ENCODE measurements at regions not wholly inside any gene's neighbourhood (a gene's known extent, or its start where the extent isn't known, plus 50 kb on each side); places are given as distances from the start of the nearest gene placed in this dataset.

DNA sequence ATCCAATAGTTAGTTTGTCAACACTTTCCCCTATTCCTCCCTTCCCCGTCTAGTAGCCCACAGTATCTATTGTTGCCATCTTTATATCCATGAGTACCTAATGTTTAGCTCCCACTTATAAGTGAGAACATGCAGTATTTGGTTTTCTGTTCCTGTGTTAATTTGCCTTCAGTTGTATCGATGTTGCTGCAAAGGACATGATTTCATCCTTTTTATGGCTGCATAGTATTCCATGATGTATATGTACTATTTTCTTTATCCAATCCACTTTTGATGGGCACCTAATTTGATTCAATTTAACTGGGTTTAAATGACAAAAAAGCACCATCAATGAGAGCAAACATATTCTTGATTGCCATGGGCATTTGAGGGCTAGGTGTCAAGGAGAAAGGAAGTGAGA is 321.5 kb upstream of the TBX18 start:
- no peak overlapping the region for H2AK5ac ChIP-seq (ENCODE audit: low read depth, low read length)

More for the DNA sequence above, 321.5 kb upstream of the TBX18 start:
- no peaks in the 10 kb centered on the region; the same call in 1 of the 2 replicates for H3K27me3 ChIP-seq (ENCODE audit: control insufficient read depth, insufficient read depth, low read length)
- DNase-seq (no peak), ATAC-seq (ENCODE audit: low read depth) (no peak)
- H3K4me1 ChIP-seq (ENCODE audit: control insufficient read depth, insufficient read depth, low read length) = no peaks in the 10 kb centered on the region
- no peak overlapping the region for H2BK5ac ChIP-seq (ENCODE audit: low read depth, low read length, poor library complexity, severe bottlenecking)
- no TSS peak for BruUV-seq (replicated peaks)
- H3K79me1 ChIP-seq (ENCODE audit: low read depth in 1 of 2, low read length in 2 of 2) = no peaks in the 10 kb centered on the region
- no peak overlapping the region for H2BK120ac ChIP-seq (ENCODE audit: low read depth, low read length)
- dilution Hi-C loops (cut with HindIII; ENCODE audit: low sequenced_read_pairs, unreplicated experiment) = no loop called here
- H2AFZ ChIP-seq (replicated peaks; ENCODE audit: low read length, poor library complexity) = no peak overlapping the region
- POLR2A ChIA-PET (ENCODE audit: unreplicated experiment) = no interaction called here
- no peaks in the 10 kb centered on the region for H3K9me3 ChIP-seq (ENCODE audit: control insufficient read depth, insufficient read depth, low read length)
- H3K56ac ChIP-seq (ENCODE audit: extremely low read depth, insufficient read depth, low read length) = no peak overlapping the region
- no peak overlapping the region for H2BK15ac ChIP-seq (ENCODE audit: low read depth, low read length)
- no peak for TF ChIP-seq CHD1 (IDR thresholded peaks at IDR 0.05; ENCODE audit: low read depth, low read length)
- no peak for TF ChIP-seq USF2 (IDR thresholded peaks at IDR 0.05; ENCODE audit: low read depth, low read length)
- no peak for TF ChIP-seq SMC3 (IDR thresholded peaks at IDR 0.05; ENCODE audit: low read depth, low read length)
- no peak for TF ChIP-seq CTCF (conservative IDR thresholded peaks at IDR 0.05; ENCODE audit: low read depth, low read length)
- no peak for TF ChIP-seq NFE2L2 (IDR thresholded peaks at IDR 0.05; ENCODE audit: low read depth, low read length)
- TF ChIP-seq POLR2A (IDR thresholded peaks at IDR 0.05; ENCODE audit: low read depth, low read length) = no peak
- TF ChIP-seq CEBPB (IDR thresholded peaks at IDR 0.05; ENCODE audit: low read depth, low read length) = no peak
- no peak for TF ChIP-seq MAFK (IDR thresholded peaks at IDR 0.05; ENCODE audit: low read depth, low read length)
- TF ChIP-seq BHLHE40 (IDR thresholded peaks at IDR 0.05; ENCODE audit: low read depth, low read length) = no peak
- no peak for TF ChIP-seq MXI1 (IDR thresholded peaks at IDR 0.05; ENCODE audit: borderline replicate concordance, low read depth, low read length)
- TF ChIP-seq RAD21 (IDR thresholded peaks at IDR 0.05; ENCODE audit: low read length) = no peak
- no peak for TF ChIP-seq FOS (IDR thresholded peaks at IDR 0.05; ENCODE audit: low read depth, low read length)
- no peak for TF ChIP-seq RCOR1 (IDR thresholded peaks at IDR 0.05; ENCODE audit: insufficient replicate concordance, low read length)
- TF ChIP-seq, protein P1, sequence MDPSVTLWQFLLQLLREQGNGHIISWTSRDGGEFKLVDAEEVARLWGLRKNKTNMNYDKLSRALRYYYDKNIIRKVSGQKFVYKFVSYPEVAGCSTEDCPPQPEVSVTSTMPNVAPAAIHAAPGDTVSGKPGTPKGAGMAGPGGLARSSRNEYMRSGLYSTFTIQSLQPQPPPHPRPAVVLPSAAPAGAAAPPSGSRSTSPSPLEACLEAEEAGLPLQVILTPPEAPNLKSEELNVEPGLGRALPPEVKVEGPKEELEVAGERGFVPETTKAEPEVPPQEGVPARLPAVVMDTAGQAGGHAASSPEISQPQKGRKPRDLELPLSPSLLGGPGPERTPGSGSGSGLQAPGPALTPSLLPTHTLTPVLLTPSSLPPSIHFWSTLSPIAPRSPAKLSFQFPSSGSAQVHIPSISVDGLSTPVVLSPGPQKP (IDR thresholded peaks at IDR 0.05; ENCODE audit: borderline replicate concordance, low read depth, low read length) = no peak
- TF ChIP-seq RFX5 (IDR thresholded peaks at IDR 0.05; ENCODE audit: low read depth, low read length) = no peak
- TF ChIP-seq MAZ (IDR thresholded peaks at IDR 0.05; ENCODE audit: borderline replicate concordance, low read depth, low read length) = no peak
- no peak overlapping the region for H3K27ac ChIP-seq (ENCODE audit: insufficient read depth, low read length)
- no peak overlapping the region for H3K4ac ChIP-seq (ENCODE audit: low read depth, low read length)
- CTCF ChIA-PET = no interaction called here
- no peaks in the 10 kb centered on the region for H4K20me1 ChIP-seq (ENCODE audit: insufficient read depth, low read length)
- no peak overlapping the region for H3K18ac ChIP-seq (ENCODE audit: low read depth, low read length)
- no peak overlapping the region for H4K91ac ChIP-seq (ENCODE audit: insufficient read depth, low read depth, low read length)
- no peaks in the 10 kb centered on the region for H3K9me1 ChIP-seq (ENCODE audit: insufficient read depth, low read length)
- no peak overlapping the region for H2AK9ac ChIP-seq (replicated peaks; ENCODE audit: low read depth, low read length, poor library complexity)
- no peak overlapping the region for H4K8ac ChIP-seq (ENCODE audit: low read depth in 2 of 2, low read length in 2 of 2)
- H2BK20ac ChIP-seq (ENCODE audit: low read depth, low read length) = no peak overlapping the region
- intact Hi-C loops (cut with micrococcal nuclease) = no loop called here
- no peak overlapping the region for H3K23ac ChIP-seq (ENCODE audit: low read depth, low read length)
- no peak overlapping the region for H4K5ac ChIP-seq (ENCODE audit: low read depth, low read length)
- no peak overlapping the region for H3K14ac ChIP-seq (replicated peaks; ENCODE audit: low read depth, low read length)
- in situ Hi-C loops (cut with MboI; ENCODE audit: low sequenced_read_pairs) = no loop called here
- no CpG with 5 or more reads among the region's 2 CpGs for WGBS, 2 experiments (ENCODE audit: extremely low coverage in 2 of 2, insufficient read length in 1 of 2)
- H3K4me3 ChIP-seq (ENCODE audit: insufficient read depth, low read depth, low read length) = no peak overlapping the region
- no peak overlapping the region for H3K4me2 ChIP-seq (ENCODE audit: low read depth, low read length)
- H3K9ac ChIP-seq (ENCODE audit: low read depth, low read length) = no peak overlapping the region
- no peaks in the 10 kb centered on the region for H3K36me3 ChIP-seq (ENCODE audit: control insufficient read depth, insufficient read depth, low read length)

All from IMR-90 (cell line).